PC-3 (cell line): ENCODE measurements at regions not wholly inside any gene's neighbourhood (a gene's known extent, or its start where the extent isn't known, plus 50 kb on each side); places are given as distances from the start of the nearest gene placed in this dataset.

Source experiments
- EZH2 ChIP-seq: fragments of 300-600 bp; sonication (generic); IDR thresholded peaks from one replicate; pipeline ENCODE4 v1.6.1; 2017; ENCODE audit warnings: antibody characterized with exemption, mild to moderate bottlenecking, low read length; ENCODE audit not compliant: unreplicated experiment
- EZH2phosphoT487 ChIP-seq: fragments of 300-600 bp; sonication (generic); IDR thresholded peaks from 2 replicates; pipeline ENCODE4 v1.6.1; 2018; ENCODE audit warnings: mild to moderate bottlenecking, antibody characterized with exemption, low read length, borderline replicate concordance
- TF ChIP-seq, protein P1 (sequence below): fragments of 300-600 bp; sonication (generic); conservative IDR thresholded peaks from 2 replicates; pipeline ENCODE4 v1.5.1; 2017; ENCODE audit warnings: antibody characterized with exemption, low read depth, mild to moderate bottlenecking, low read length

DNA sequence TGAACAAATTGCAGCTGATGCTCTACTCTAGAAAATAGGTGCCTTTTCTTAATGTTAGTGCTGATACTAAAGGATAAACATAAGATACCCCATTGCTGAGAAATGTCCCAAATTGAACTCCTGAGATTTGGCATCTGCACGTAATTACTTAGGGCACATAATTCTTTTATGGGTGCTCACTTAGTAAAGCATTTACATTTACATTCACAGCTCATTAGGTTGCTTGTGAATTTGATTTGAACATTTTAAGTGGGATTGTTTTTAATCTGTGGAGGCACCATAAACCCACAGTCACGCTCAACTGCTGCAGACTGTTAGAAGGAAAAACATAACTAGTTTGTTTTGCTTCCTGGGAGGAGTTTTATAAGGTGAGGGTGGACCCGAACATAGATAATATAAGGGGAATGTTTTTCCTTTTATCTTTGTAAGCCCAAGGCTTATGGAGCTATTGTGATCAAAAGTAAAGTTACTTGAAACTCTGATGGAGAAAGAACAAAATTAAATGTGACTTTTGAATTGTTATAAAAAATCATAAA, 560.8 kb downstream of the REEP3 start:
- TF ChIP-seq, protein P1, sequence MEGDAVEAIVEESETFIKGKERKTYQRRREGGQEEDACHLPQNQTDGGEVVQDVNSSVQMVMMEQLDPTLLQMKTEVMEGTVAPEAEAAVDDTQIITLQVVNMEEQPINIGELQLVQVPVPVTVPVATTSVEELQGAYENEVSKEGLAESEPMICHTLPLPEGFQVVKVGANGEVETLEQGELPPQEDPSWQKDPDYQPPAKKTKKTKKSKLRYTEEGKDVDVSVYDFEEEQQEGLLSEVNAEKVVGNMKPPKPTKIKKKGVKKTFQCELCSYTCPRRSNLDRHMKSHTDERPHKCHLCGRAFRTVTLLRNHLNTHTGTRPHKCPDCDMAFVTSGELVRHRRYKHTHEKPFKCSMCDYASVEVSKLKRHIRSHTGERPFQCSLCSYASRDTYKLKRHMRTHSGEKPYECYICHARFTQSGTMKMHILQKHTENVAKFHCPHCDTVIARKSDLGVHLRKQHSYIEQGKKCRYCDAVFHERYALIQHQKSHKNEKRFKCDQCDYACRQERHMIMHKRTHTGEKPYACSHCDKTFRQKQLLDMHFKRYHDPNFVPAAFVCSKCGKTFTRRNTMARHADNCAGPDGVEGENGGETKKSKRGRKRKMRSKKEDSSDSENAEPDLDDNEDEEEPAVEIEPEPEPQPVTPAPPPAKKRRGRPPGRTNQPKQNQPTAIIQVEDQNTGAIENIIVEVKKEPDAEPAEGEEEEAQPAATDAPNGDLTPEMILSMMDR = no peak
- TF ChIP-seq EZH2phosphoT487 = no peak
- TF ChIP-seq EZH2 = no peak
